Choroid plexus epithelial cell (primary cell): ENCODE measurements at regions not wholly inside any gene's neighbourhood (a gene's known extent, or its start where the extent isn't known, plus 50 kb on each side); places are given as distances from the start of the nearest gene placed in this dataset.

ENCODE experiments used
- DNase-seq: peaks from one replicate; pipeline ENCODE4 v3.0.0-alpha.2; 2010; ENCODE audit warnings: low read depth
- H3K4me3 ChIP-seq: 2 replicates; pipeline ENCODE4 v1.5.1; 2011; ENCODE audit warnings: low read depth, mild to moderate bottlenecking, control low read depth, low read length, moderate library complexity
- TF ChIP-seq, protein P1 (sequence below): conservative IDR thresholded peaks from 2 replicates; pipeline ENCODE4 v1.5.1; 2011; ENCODE audit warnings: low read depth, mild to moderate bottlenecking, control low read depth, inconsistent platforms, low read length, moderate library complexity

- TF ChIP-seq, protein P1, sequence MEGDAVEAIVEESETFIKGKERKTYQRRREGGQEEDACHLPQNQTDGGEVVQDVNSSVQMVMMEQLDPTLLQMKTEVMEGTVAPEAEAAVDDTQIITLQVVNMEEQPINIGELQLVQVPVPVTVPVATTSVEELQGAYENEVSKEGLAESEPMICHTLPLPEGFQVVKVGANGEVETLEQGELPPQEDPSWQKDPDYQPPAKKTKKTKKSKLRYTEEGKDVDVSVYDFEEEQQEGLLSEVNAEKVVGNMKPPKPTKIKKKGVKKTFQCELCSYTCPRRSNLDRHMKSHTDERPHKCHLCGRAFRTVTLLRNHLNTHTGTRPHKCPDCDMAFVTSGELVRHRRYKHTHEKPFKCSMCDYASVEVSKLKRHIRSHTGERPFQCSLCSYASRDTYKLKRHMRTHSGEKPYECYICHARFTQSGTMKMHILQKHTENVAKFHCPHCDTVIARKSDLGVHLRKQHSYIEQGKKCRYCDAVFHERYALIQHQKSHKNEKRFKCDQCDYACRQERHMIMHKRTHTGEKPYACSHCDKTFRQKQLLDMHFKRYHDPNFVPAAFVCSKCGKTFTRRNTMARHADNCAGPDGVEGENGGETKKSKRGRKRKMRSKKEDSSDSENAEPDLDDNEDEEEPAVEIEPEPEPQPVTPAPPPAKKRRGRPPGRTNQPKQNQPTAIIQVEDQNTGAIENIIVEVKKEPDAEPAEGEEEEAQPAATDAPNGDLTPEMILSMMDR: no peak
- H3K4me3 ChIP-seq: no peak overlapping the region
- peak; percentile 68 for DNase-seq
Measured at GRCh38 chr6:113350461-113350860, 506.7 kb upstream of the MARCKS start.

DNA sequence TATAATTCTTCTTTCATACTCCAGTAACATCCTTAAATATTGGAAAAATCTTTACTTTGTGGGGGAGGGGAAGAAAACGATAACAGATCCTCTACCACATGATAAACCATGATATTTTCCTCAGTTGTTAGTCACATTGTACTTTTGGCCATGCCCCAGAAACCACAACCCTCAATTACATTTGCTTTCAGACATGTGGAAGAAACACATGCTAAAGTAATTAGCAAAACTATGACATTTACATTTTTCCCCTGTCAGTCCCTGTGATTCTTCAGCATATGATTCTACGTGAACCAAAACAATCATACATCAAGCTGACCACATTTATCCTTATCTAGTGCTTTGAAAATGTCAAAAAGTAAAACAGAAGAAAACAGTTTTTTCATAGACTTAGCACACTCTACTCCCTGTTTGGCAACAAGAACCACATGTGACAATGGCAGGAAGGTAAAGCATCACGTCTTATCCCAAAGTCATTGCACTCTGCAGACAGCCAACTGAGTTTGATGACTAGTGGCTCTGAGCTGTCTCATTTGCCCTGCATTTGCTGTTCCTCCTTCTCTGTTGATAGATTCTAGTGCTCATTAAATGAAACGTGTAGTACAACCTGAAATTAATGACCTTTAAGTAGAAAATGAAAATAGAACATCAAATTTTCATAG, 505.8 kb upstream of the MARCKS start:
- TF ChIP-seq, protein P1: no peak
- DNase-seq: peak; percentile 80
- no peak overlapping the region for H3K4me3 ChIP-seq

DNA sequence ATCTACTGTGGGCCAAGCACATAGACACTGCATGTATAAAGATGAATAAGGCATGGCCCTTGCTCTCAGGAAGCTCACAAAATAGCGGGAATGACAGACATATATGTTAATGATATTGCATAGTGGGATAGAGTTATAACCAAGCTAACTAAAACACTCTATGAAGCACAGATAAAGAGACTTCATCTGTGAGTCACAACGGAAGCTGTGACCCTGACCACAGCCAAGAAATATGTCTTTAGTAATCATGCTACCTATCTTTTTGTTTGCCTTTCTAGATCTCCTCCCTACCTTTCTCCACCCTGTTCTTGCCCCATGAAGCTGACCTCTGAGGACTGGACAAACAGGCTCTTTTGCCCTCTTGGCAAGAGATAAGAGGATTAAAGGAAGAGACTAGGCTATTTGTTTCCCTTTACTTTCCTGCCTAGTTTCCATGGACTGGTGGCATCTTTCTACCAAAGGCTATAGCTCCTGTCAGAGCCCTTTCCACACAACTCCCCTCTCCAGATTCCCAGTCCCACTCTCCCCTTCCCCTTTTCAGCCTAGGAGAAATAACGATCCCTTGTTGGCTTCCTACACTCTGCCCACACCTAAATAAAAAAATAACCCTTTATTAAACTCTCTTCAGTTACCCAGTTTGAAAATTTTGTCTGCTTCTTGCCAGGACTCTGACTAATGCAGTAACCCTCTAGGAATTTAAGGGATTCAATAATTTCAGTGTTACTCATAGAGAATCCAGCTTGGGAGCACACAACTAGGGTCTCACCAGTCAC, 504.9 kb upstream of the MARCKS start:
- DNase-seq: peak; percentile 76
- no peak overlapping the region for H3K4me3 ChIP-seq
- TF ChIP-seq, protein P1: no peak

GRCh38 chr6:113352831-113353230, 504.3 kb upstream of the MARCKS start:
- no peak for DNase-seq
- no peak overlapping the region for H3K4me3 ChIP-seq
- TF ChIP-seq, protein P1: no peak

DNA sequence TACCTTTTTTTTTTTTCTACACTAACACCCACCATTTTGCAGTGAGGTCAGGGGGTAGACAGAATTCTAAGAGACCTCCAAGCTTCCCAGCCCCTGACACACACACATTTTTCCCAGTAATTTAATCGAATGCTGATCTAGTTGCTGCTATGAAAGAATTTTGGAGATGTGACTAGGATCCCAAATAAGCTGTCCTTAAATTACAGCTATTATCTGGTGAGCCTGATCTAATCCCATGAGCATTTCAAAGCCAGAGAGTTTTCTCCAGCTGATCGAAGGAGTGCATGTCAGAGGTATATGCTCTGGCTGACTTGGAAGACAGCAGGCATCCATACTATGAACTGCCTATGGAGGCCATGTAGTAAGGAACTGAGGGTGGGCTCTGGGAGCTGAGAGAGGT, 503.8 kb upstream of the MARCKS start:
- H3K4me3 ChIP-seq: no peak overlapping the region
- TF ChIP-seq, protein P1: no peak
- no peak for DNase-seq

GRCh38 chr6:113354204-113354895, 502.8 kb upstream of the MARCKS start:
- TF ChIP-seq, protein P1: no peak
- no peak for DNase-seq

More at GRCh38 chr6:113354204-113354895, 502.8 kb upstream of the MARCKS start:
- no peak overlapping the region for H3K4me3 ChIP-seq
